CD4-positive, alpha-beta T cell treated with Interleukin-4 for 4 hours (primary cell): ENCODE measurements at regions not wholly inside any gene's neighbourhood (a gene's known extent, or its start where the extent isn't known, plus 50 kb on each side); places are given as distances from the start of the nearest gene placed in this dataset.

ENCODE experiments used
- DNase-seq: peaks from one replicate; pipeline ENCODE4 v3.0.0-alpha.2; 2020

DNA sequence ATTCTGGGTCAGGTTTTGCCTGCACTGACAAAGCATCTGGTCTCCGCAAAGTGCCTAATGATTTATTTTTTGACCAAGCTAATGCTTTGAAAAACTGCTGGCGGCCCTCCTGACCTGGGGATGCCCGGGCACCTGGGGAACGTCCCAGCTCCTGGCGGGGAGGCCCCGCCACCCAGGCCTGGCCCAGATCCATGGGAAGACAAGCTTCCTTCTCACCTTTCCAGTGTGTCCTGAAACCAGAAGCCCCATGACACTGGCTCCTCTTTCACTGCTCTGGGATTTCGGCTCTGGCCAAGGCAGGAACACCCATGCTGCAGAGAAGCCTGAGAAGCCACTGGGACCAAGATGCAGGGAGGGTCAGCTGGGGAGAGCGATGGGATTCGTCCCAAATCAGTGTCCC, 144.1 kb downstream of the SEC61B start:
- DNase-seq = no peak

DNA sequence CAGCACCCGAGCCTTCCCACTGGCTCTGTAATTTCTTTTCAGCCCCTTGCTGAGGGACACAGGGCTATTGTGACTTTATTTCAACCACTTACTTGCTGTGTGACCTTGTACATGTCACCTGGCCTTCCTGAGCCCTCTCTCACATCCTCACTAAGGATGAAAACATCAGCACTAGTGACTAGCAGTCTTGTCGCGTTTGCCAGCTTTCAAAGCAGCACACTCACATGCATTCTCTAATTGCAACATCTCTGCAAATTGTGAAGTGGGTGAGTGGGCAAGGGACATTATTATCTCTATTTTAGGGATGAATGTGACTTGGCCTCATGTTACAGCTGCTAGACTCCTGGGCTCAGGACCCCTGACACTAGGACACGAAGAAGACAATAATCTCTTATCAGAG, 144.5 kb downstream of the SEC61B start:
- no peak for DNase-seq

DNA sequence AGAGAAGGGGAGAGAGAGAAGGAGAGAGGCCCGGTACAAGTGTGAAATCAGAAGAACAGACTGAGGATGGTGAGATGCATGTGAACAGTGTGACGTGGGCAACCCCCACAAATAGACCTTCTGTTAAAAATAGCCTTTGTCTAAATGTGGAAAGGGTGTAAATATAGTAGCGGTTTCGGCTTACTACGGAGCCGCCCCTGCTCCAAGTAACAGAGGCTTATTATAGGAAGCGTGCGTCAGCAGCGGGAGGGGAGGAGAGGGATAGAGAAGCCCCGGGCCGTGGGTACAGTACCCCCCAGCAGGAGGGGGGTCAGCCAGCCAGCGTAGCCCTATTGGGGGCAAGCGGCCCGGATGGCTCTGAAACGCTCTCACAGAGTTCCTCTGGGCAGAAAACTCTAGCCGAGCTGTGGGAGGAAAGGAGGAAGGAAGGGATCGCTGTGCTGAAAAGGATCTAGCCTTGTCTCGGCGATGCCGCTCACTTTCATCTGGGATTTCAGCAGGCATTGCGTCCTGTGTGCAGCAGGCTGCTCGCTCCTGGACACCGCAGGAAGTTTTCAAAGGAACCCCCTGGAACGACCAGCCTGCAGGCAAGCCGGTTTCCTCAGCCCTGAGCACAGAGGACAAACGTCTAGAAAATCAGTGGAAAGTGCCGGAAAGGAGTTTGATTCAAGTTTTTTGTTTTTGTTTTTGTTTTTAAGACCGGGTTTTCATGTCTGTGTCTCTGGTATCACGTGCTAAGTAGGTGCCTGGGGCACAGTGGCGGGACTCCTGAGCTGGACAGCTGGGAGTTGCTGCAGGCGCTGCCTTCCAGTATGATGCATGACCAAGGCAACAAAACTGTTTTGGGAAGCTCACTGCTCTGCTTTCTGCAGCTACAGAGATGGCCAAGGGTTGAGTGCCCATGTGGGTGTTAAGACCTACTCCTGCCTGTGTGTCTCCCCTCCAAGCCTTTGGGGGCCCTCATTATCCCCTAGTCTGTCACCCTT, 146.6 kb downstream of the SEC61B start:
- no peak for DNase-seq

DNA sequence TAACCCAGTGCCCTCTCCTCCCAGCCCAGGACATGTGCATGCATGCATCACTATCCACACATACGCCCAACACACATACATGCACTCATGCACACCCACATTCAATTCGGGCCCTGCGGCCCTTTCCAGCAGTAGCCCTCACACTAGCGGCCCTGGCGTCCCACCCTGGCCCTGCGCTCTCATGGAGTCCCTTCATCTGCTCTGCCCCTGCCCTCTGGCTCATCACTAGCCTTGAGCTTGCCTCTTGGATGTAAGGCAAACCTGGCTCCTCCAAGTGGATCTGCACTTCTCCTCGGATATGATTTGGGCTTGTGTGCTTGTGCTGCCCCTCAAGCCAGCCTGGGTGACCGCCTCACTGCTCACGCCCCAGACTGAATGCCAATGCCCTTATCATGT, 147.2 kb downstream of the SEC61B start:
- no peak for DNase-seq

DNA sequence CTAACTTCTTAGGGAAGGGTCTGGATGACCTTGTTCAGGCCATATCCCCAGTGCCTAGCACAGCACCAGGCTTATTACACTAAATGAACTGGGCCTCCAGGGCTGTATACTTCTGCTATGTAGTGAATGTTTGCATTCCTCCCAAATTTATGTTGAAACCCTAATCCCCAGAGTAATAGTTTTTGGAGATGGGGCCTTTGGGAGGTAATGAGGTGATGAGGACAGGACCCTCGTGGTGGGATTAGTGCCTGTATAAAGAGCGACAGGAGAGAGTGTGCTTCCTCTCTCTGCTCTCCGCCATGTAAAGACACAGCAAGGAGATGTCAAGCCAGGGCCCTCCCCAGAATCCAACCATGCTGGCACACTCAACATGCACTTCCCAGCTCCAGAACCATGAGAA, 148.3 kb downstream of the SEC61B start:
- no peak for DNase-seq

DNA sequence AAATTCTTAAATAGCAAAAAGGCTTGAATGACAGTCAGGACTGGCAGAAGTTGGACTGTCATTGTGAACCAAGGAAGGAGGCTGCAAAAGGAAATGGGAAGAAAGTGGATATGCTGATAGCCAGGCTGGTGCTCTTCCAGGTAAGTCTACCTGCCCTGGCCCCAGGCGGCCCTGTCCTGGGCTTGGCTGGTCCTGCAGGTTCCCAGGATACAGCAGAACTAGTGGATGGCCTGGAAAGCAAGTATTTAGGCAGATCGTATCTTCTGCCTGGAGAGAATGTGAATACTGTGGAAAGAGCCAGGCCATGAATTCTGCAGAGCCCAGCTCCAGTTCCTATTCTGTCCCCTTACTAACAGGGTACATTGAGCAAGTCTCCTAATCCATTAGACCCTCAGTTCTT, 149.3 kb downstream of the SEC61B start:
- DNase-seq = no peak

DNA sequence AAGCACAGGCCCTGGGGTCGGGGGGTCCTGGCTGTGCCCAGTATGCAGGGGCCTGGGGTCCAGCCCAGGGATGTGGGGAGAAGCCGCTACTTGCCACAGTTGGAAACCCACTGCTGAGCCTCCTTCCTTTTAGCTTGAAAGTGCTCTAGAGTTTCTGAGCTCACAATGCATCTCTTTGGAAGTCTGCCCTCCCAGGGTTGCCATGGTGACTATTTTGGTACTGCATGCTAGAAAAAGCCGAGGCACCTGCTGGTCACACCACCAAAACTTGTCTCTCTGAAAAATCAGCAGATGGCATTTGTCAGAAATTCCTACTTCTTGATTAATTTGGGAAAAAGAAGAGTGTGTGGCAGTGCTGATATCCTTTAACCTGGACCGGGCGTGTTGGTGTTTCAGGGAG, 151.8 kb downstream of the SEC61B start:
- no peak for DNase-seq

DNA sequence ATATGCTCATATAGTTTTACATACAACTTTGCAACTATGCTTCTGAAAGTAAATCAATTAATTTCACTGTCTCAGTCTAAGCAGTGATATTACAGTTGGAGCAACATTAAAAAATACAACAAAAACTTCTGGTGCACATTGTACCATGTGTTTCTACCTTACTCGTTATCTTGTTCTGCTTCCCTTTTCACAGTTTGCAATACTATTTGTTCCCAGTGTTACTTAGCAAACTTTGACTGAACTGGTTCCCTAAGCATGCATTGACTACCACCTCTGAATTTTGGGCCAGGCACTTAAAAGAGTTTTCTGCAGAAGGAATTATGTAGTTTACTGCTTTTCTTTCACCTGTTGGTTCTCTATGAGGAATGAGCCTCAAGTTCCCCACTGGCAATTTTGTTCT, 152.7 kb downstream of the SEC61B start:
- DNase-seq = no peak

DNA sequence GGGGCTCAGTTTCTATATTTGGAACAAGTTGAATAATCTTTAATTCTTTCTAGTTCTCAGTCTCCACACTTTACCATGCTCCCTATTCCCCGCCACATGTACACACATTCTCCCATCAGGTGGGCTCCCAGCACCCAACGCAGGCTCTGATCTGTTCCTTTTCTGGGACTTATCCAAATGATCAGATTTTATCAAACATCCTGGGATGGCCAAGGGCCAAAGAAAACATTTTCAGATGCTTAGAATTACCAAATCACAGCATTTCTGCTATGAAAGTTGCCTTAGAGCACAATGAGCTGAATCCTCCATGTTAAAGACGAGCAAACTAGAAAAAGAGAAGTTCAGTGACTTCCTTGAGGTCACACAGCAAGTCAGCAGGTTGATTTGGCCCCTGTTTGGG, 153.4 kb downstream of the SEC61B start:
- DNase-seq = no peak

DNA sequence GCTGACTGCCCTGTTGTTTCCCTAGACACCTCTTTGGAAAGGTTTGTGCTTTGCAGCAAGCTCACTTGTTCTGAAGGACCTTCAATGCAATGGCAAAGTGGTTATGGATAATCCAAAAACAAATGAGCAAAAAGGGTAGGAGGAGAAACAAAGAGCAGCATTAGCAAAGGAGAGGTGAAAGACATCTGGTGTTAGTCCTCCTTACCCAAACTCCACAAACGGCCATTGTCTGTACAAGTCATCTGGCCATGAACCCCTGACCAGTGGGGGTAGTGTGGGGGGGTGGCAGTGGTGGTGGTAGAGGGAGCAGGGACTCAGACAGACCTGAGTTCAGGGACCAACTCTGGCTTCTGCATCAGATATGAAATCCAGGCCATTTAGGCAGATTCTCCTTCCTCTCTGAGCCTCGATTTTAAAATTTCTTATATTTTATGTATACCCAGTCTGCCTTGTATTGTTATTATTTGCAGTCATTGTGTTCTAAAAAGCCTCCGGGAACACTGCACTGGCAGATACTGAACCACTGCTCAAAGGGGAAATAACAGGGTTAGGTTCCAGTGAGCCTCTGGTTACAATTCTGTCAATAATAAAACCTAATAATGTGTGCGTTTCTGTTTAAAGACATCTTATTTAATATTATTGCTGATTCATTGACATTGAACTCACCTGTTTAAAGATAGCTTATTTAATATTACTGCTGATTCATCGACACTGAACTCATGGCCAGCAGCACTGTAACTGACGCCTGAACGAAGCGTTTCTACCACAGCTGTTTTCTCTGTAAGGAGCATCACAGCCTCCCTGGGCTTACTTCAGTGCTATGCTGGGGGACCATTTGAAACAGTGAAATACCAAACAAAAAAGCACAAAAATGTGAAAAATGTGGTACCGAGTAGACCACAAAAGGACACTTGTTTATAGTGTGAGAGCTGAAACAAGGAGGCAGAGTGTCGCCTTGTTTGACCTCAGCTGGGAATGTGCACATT, 156.0 kb downstream of the SEC61B start:
- DNase-seq = no peak

DNA sequence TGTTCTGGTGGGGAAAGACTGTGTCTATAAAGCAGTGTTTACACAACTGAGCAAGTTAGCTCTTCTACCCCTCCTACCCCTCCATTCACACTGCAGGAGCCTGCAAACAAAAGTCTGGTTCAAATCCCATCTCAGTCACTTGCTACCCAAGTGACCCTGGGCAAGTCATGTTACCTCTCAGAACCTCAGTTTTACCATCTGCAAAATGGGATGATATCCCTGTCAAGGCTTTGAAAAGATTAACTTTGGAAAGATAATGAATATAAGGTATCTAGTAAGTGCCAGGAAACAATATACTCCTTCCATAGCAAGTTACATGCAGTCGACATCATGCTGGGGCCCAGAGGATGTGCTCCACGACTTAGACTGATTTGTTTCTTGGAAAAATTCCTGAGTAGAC, 161.5 kb downstream of the SEC61B start:
- DNase-seq = no peak

DNA sequence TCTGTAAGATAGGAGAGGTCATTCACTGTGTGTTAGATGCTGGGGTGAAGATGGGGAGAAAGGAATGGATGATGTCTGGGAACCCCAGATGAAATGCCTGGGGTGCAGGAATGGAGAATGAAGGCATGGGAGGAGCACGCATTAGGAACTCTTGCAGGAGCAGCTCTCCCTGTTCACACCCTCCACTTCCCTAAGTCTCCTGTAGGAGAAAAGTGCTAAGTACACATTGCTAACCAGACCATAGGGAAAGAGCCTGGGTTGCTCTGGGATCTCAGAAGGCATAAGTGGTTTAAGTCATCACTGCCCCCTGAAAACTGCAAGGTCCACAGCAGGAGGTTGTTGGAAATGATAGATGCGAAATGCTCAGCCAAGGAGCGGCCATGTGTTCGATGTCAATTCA, 163.1 kb downstream of the SEC61B start:
- no peak for DNase-seq

DNA sequence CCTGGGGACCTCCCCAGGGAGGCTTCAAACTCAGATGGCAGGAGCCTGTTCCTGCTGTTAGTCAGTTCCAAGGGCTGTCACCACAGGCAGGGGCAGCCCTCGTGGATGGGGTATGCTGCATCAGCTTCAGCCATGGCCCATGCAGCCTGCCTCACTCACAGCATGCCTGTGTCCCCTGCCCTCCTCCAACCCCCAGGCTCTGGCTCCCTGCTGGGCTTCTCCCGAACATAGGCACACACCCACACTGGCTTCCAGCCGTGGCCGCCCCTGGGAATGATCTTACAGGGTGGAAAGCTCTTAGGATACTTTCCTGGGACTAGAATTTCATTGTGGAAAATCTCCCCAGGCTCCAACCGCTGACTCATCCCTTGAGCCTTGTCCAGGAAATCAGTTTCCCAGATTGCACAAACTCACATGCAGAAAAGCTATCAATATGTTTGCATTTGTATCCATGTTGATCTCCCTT, 163.8 kb downstream of the SEC61B start:
- no peak for DNase-seq

DNA sequence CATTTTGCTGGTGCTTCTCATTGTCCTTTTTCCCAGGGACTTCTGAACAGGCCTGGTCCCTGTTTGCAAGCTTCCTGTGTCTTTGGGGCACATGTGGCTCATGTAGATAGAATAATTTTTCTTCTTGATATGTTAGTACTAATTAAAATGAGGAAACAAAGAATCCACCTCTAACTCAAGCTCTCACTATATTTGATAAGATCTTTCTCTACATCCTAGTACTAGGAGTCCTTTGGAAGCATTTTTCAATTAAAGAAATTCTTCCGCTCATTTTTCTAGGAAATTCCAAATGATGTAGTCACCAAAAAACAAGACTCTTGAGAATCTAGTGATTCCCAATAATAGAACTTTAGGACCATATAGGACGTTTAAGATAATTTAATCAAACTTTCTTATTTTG, 165.3 kb downstream of the SEC61B start:
- no peak for DNase-seq

DNA sequence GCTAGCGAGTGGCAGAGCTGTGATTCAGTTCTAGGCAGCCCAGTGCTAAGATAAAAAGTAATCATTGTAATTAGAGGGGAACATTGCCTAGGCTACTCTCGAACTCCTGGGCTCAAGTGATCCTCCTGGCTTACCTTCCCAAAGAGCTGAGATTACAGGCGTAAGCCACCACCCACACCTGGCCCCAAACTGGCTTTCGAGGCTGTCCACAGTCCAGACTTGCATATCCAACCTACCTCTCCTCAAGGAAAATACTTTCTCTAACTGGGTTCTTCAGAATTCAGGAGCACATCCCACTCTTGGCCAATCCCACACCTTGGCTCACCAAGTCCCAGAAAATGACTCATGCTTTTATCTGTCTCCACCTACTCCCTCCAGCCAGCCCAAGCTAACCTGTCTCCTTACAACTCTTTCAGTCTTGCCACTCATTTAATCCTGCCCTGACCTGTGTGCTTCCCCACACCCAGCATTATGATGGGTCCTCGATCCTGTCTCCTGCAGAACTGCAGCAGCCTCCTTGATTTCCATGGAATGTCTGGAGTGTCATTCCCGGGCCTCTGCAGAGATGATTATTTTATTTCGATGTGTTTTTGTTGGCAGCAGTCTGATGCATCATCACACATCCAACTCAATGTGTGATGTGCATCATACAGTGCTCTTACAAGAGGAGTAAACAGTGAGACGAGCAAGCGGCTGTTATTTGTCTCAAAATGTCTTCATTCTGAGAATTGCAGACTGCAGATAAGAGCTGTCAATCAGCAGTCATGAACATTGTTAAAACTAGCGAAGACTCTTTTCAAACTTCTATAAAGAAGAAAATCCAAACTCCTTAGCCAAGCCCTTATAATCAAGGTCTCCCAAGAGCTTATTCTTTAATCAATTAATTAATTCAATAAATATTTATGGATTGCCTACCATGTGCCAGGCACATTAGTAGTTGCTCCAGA, 167.3 kb downstream of the SEC61B start:
- no peak for DNase-seq

DNA sequence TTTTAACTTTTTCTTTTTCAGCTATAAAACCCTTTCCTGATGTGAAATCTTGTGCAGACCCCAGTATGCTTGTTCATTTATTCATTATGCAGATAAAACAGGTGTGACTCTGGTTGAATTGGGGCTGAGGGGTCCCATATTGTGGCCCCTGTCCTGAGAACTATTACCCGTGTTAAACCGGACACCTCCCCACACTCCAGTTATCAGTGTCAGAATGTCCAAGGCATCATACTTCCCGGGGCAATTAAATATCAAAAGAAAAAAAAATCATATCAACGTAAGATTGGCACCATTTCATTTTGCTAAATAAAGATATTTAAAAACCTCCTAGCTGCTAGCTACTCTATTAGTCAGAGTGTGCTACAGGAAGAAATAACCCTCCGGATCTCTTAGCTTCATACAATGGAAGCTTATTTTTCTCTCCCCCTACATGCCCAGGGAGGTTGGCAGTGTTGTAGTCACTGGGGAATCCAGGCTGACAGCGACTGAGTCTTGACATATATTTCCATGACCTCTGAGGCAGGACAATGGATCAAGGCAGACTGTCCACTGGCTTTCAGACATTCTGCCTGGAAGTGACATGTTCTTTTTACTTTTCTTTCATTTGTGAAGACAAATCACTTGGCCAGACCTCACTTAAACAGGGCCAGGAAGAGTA, 170.0 kb downstream of the SEC61B start:
- DNase-seq = no peak

DNA sequence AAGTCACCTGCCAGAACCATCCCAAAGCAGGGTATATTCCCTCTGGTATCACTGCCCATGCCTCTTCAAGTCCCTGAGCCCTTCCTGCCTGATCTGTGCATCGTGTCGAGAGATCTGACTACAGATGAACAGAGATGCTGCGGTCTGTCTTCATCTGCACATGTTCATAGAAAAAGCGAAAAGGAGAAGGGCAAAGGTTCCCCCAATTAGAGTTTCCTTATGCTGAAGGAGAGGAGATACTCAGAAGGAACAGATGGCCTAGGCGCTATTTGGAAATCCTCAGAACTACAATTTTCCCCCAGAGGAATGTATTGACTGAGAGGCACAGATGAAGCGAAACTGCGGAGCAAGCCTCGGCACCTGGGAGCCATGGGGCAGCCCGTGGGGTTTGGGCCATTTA, 170.9 kb downstream of the SEC61B start:
- DNase-seq = no peak

DNA sequence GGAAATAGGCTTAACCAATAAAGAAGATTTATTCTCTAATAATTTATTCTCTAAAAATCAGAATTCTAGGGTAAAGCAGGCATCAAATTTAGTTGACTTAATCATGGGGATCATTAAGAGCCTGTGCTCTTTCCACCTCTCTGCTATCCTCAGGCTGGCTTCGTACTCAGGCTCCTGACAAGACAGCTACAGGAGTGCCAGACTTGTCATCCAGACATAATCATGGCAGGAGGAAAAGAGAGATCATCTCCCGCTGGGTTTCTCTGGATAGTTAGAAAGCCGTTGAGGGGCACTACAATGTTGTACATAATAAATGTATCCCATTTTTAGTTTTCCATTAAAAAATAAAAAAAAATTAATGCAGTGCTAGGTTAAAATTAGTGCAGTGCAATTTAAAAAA, 171.9 kb downstream of the SEC61B start:
- DNase-seq = no peak

DNA sequence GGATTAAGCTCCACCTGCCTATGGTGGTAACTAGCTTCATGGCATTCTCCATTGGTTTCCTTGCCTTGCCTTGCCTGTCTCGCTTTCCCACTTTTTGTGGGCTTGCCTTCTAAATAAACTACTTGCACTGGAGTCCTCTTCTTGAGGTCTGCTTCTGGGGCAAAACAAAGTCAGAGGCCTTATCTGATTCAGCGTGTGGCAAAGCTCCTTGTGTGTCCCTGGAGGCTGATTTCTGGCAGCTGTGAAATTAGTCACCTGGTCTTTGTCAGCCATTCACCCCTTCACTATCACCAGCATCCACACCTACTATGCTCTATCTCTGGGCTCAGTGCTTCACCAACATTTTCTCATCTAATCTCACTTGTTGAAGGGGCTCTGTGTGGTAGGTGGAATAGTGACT, 176.2 kb downstream of the SEC61B start:
- DNase-seq = no peak

DNA sequence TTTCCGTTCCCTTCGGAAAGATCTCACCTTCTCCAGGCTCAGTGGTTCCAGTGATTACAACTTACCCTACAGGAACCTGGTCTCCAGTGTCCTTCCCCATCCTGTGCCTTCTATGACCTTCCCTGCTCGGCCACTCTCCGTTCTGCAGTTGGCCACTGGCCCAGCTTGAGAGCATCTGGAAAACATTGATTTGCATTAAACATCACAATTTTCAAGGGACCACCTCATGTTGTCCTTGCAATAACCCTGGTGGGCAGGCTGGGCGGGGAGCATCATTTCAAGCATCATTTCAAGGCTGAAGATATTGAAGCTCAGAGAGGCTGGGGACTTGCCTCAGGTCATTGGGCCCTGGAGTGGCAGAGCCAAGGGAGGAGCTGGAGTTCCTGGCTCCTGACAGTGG, 177.4 kb downstream of the SEC61B start:
- no peak for DNase-seq

DNA sequence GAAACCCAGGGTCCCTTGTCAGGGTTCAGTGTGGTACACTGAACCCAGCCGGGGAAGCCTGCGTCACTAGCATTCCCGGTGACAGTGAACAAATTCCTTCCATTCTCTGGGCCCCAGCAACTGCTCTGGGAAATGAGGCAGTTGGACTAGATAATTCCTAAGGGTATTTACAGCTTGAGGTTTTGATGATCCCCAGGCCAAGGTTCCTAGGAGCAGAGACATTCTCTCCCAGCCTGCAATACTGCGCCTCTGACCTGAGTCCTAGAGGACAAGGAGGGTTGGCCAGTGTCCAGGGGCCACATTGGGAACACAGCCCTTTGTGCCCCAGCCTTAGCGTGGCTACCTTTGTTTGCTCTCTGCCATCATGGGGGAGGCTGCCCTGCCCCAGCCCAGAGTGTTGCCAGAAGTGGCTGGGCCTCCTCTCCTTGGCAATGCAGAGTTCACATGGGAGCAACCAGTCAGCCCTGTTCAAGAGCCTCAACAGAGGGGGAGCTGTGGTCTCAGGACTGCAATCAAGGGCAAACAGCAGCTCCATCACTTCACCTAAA, 178.2 kb downstream of the SEC61B start:
- DNase-seq = no peak
